IMR-90 (cell line): ENCODE measurements at regions not wholly inside any gene's neighbourhood (a gene's known extent, or its start where the extent isn't known, plus 50 kb on each side); places are given as distances from the start of the nearest gene placed in this dataset.

Experiments used
- ATAC-seq: fragments of 200-7000 bp; cut with Tn5 transposase; 2 replicates; pipeline ENCODE4 v1.9.1; 2020; ENCODE audit warnings: low read depth, mild to moderate bottlenecking, moderate library complexity
- BruUV-seq: library from RNA; stranded (reverse); fragments of 400-500 nt; replicated peaks from 2 replicates; lab custom pipeline; 2021; lab: Mats Ljungman, UMichigan
- CTCF ChIA-PET: fragments of 300-600 bp; formaldehyde crosslinking; extraction: SDS; loops from one replicate; lab custom pipeline; 2021; ENCODE audit warnings: antibody characterized with exemption; lab: Yijun Ruan, JAX
- POLR2A ChIA-PET: fragments of 300-600 bp; sonication (Branson Sonifier 250); formaldehyde crosslinking; loops from one replicate; lab custom pipeline; 2022; ENCODE audit warnings: antibody characterized with exemption; ENCODE audit not compliant: unreplicated experiment; lab: Charles Lee
- DNase-seq: peaks from one replicate; pipeline ENCODE4 v3.0.0; 2013
- H2AFZ ChIP-seq: replicated peaks from 2 replicates; pipeline ENCODE3; 2013; ENCODE audit warnings: low read length, mild to moderate bottlenecking; ENCODE audit not compliant: poor library complexity
- H2AK5ac ChIP-seq: 2 replicates; pipeline ENCODE4 v1.6.1; 2013; ENCODE audit warnings: low read depth, low read length, inconsistent platforms
- H2AK9ac ChIP-seq: replicated peaks from 2 replicates; pipeline ENCODE3; 2013; ENCODE audit warnings: mild to moderate bottlenecking, low read depth, low read length, moderate library complexity; ENCODE audit not compliant: poor library complexity
- H2BK120ac ChIP-seq: 2 replicates; pipeline ENCODE4 v1.6.1; 2013; ENCODE audit warnings: low read depth, low read length, inconsistent platforms
- H2BK15ac ChIP-seq: 3 replicates; pipeline ENCODE4 v1.6.1; 2013; ENCODE audit warnings: low read depth, low read length, inconsistent platforms
- H2BK20ac ChIP-seq: 2 replicates; pipeline ENCODE4 v1.6.1; 2013; ENCODE audit warnings: low read depth, mild to moderate bottlenecking, inconsistent platforms, low read length, moderate library complexity
- H2BK5ac ChIP-seq: 2 replicates; pipeline ENCODE4 v1.6.1; 2013; ENCODE audit warnings: mild to moderate bottlenecking, low read depth, low read length, inconsistent platforms; ENCODE audit not compliant: poor library complexity, severe bottlenecking
- H3K14ac ChIP-seq: replicated peaks from 2 replicates; pipeline ENCODE4 v1.6.1; 2013; ENCODE audit warnings: low read depth, low read length, inconsistent platforms
- H3K18ac ChIP-seq: 2 replicates; pipeline ENCODE4 v1.6.1; 2013; ENCODE audit warnings: low read depth, low read length, control low read depth
- H3K23ac ChIP-seq: 2 replicates; pipeline ENCODE4 v1.6.1; 2013; ENCODE audit warnings: low read depth, low read length, inconsistent platforms
- H3K27ac ChIP-seq: 2 replicates; pipeline ENCODE4 v1.5.1; 2013; ENCODE audit warnings: mild to moderate bottlenecking, control low read depth, low read length; ENCODE audit not compliant: insufficient read depth
- H3K27me3 ChIP-seq: 2 replicates; pipeline ENCODE4 v1.6.1; 2013; ENCODE audit warnings: low read length; ENCODE audit not compliant: control insufficient read depth, insufficient read depth
- H3K36me3 ChIP-seq: 2 replicates; pipeline ENCODE4 v1.6.1; 2013; ENCODE audit warnings: low read length, mixed read lengths; ENCODE audit not compliant: control insufficient read depth, insufficient read depth
- H3K4ac ChIP-seq: 2 replicates; pipeline ENCODE4 v1.6.1; 2013; ENCODE audit warnings: low read depth, low read length, inconsistent platforms
- H3K4me1 ChIP-seq: 2 replicates; pipeline ENCODE4 v1.6.1; 2013; ENCODE audit warnings: low read length, mixed read lengths; ENCODE audit not compliant: control insufficient read depth, insufficient read depth
- H3K4me2 ChIP-seq: 2 replicates; pipeline ENCODE4 v1.6.1; 2013; ENCODE audit warnings: low read depth, mild to moderate bottlenecking, control low read depth, low read length, moderate library complexity
- H3K4me3 ChIP-seq: 2 replicates; pipeline ENCODE4 v1.5.1; 2013; ENCODE audit warnings: low read depth, mild to moderate bottlenecking, control low read depth, low read length, moderate library complexity; ENCODE audit not compliant: insufficient read depth
- H3K56ac ChIP-seq: 2 replicates; pipeline ENCODE4 v1.6.1; 2013; ENCODE audit warnings: low read length, inconsistent platforms; ENCODE audit not compliant: insufficient read depth; ENCODE audit errors: extremely low read depth
- H3K79me1 ChIP-seq, 2 experiments: 2 replicates each; pipeline ENCODE4 v1.6.1; 2013; ENCODE audit warnings: low read length in 2 of 2, inconsistent platforms in 1 of 2, low read depth in 1 of 2
- H3K9ac ChIP-seq: 2 replicates; pipeline ENCODE4 v1.6.1; 2013; ENCODE audit warnings: low read depth, low read length, control low read depth
- H3K9me1 ChIP-seq: 2 replicates; pipeline ENCODE4 v1.6.1; 2013; ENCODE audit warnings: low read length, inconsistent platforms; ENCODE audit not compliant: insufficient read depth
- H3K9me3 ChIP-seq: 2 replicates; pipeline ENCODE4 v1.6.1; 2013; ENCODE audit warnings: low read length; ENCODE audit not compliant: control insufficient read depth, insufficient read depth
- H4K20me1 ChIP-seq: 2 replicates; pipeline ENCODE4 v1.6.1; 2013; ENCODE audit warnings: low read length, inconsistent platforms; ENCODE audit not compliant: insufficient read depth
- H4K5ac ChIP-seq: 2 replicates; pipeline ENCODE4 v1.6.1; 2013; ENCODE audit warnings: mild to moderate bottlenecking, low read depth, low read length, control low read depth
- H4K8ac ChIP-seq, 2 experiments: 2 replicates each; pipeline ENCODE4 v1.6.1; 2013; ENCODE audit warnings: low read depth in 2 of 2, low read length in 2 of 2, control low read depth in 1 of 2, inconsistent platforms in 1 of 2
- H4K91ac ChIP-seq: 2 replicates; pipeline ENCODE4 v1.6.1; 2013; ENCODE audit warnings: low read depth, low read length, inconsistent platforms; ENCODE audit not compliant: insufficient read depth
- BHLHE40 ChIP-seq: fragments of 150-350 bp; IDR thresholded peaks from 2 replicates; pipeline ENCODE4 v1.6.1; 2016; ENCODE audit warnings: mild to moderate bottlenecking, low read depth, low read length
- CEBPB ChIP-seq: IDR thresholded peaks from 2 replicates; pipeline ENCODE4 v1.6.1; 2012; ENCODE audit warnings: low read depth, low read length, improper control_type of control experiment
- CHD1 ChIP-seq: IDR thresholded peaks from 2 replicates; pipeline ENCODE4 v1.6.1; 2012; ENCODE audit warnings: low read depth, low read length, improper control_type of control experiment
- ELK1 ChIP-seq: fragments of 150-350 bp; IDR thresholded peaks from 2 replicates; pipeline ENCODE4 v1.6.1; 2016; ENCODE audit warnings: low read depth, mild to moderate bottlenecking, low read length, moderate library complexity, borderline replicate concordance
- FOS ChIP-seq: fragments of 150-350 bp; IDR thresholded peaks from 2 replicates; pipeline ENCODE4 v1.6.1; 2016; ENCODE audit warnings: low read depth, low read length
- MAFK ChIP-seq: IDR thresholded peaks from 2 replicates; pipeline ENCODE4 v1.6.1; 2012; ENCODE audit warnings: low read depth, low read length, improper control_type of control experiment
- MAZ ChIP-seq: IDR thresholded peaks from 2 replicates; pipeline ENCODE4 v1.6.1; 2012; ENCODE audit warnings: low read depth, mild to moderate bottlenecking, low read length, improper control_type of control experiment, moderate library complexity, borderline replicate concordance
- MXI1 ChIP-seq: IDR thresholded peaks from 2 replicates; pipeline ENCODE4 v1.6.1; 2012; ENCODE audit warnings: low read depth, mild to moderate bottlenecking, low read length, moderate library complexity, borderline replicate concordance
- NFE2L2 ChIP-seq: fragments of 150-350 bp; IDR thresholded peaks from 2 replicates; pipeline ENCODE4 v1.6.1; 2016; ENCODE audit warnings: low read depth, mild to moderate bottlenecking, low read length
- POLR2A ChIP-seq: IDR thresholded peaks from 2 replicates; pipeline ENCODE4 v1.6.1; 2012; ENCODE audit warnings: mild to moderate bottlenecking, low read depth, low read length
- RAD21 ChIP-seq: IDR thresholded peaks from 2 replicates; pipeline ENCODE4 v1.6.1; 2012; ENCODE audit warnings: low read length, improper control_type of control experiment
- RCOR1 ChIP-seq: IDR thresholded peaks from 2 replicates; pipeline ENCODE4 v1.6.1; 2012; ENCODE audit warnings: mild to moderate bottlenecking, low read length, improper control_type of control experiment; ENCODE audit not compliant: insufficient replicate concordance
- RFX5 ChIP-seq: IDR thresholded peaks from 2 replicates; pipeline ENCODE4 v1.8.0; 2012; ENCODE audit warnings: low read depth, mild to moderate bottlenecking, low read length, moderate library complexity
- SMC3 ChIP-seq: fragments of 150-350 bp; IDR thresholded peaks from 2 replicates; pipeline ENCODE4 v1.6.1; 2016; ENCODE audit warnings: low read depth, mild to moderate bottlenecking, antibody characterized with exemption, low read length, moderate library complexity
- WGBS, 2 experiments: methylation state at CpG; one replicate each; pipeline versions ENCODE4 v1.1.5 to v1.1.7; 2013; ENCODE audit warnings: missing lambda C conversion rate in 2 of 2; ENCODE audit not compliant: insufficient read length in 1 of 2; ENCODE audit errors: extremely low coverage in 2 of 2; 5-methylcytosine and 5-hydroxymethylcytosine counted together
- dilution Hi-C: fragments of 300-500 bp; cut with HindIII; formaldehyde crosslinking; loops from one replicate; pipeline ENCODE4 v1.14.3; 2018; ENCODE audit warnings: low sequenced_read_pairs; ENCODE audit not compliant: unreplicated experiment
- in situ Hi-C: fragments of 300-500 bp; cut with MboI; formaldehyde crosslinking; loops from 3 replicates; pipeline ENCODE4 v1.14.3; 2019; ENCODE audit warnings: low sequenced_read_pairs, inconsistent platforms, mixed read lengths
- intact Hi-C: fragments of 100-400 bp; cut with micrococcal nuclease; formaldehyde crosslinking; loops from 2 replicates; pipeline ENCODE4 v1.10.0; 2022
- TF ChIP-seq, protein P1 (sequence below): fragments of 150-350 bp; IDR thresholded peaks from 2 replicates; pipeline ENCODE4 v1.6.1; 2017; ENCODE audit warnings: mild to moderate bottlenecking, antibody characterized with exemption, low read length, low read depth
- TF ChIP-seq, protein P2 (sequence below): conservative IDR thresholded peaks from 2 replicates; pipeline ENCODE4 v1.5.1; 2012; ENCODE audit warnings: mild to moderate bottlenecking, low read depth, low read length, improper control_type of control experiment

DNA sequence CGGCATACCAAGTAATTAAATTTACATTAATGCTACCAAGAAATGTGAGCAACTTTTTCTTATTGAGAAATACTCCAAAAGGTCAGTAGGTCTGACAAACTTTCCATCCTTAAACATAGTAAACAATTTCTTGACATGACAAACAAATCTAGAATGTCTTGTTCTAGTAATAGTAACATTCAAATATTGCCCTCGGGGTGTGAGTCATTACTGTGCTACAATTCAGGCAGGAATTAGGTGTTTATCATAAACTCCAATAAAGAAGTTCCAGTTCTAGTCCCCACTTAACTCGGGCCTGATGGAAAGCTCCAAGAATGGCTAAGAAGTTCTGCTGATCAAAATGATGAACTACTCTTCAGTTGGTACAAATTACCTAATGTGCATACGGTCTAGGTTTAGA, 235.6 kb upstream of the TUSC1 start:
- H3K27ac ChIP-seq = no peak overlapping the region
- H3K4me3 ChIP-seq = no peak overlapping the region
- no peaks in the 10 kb centered on the region for H4K20me1 ChIP-seq
- H2AK9ac ChIP-seq = no peak overlapping the region
- no peak overlapping the region for H2BK120ac ChIP-seq
- H3K23ac ChIP-seq = no peak overlapping the region
- H2BK15ac ChIP-seq = no peak overlapping the region
- DNase-seq (no peak), ATAC-seq (no peak)
- no peaks in the 10 kb centered on the region for H3K79me1 ChIP-seq
- no peak overlapping the region for H4K91ac ChIP-seq
- no peak overlapping the region for H3K4ac ChIP-seq
- no peaks in the 10 kb centered on the region for H3K27me3 ChIP-seq
- H2BK20ac ChIP-seq = no peak overlapping the region
- intact Hi-C loops = no loop called here
- no peak overlapping the region for H2BK5ac ChIP-seq
- dilution Hi-C loops = no loop called here
- H4K5ac ChIP-seq = no peak overlapping the region
- no peak overlapping the region for H3K9ac ChIP-seq
- in situ Hi-C loops = no loop called here
- POLR2A ChIA-PET = no interaction called here
- no peaks in the 10 kb centered on the region for H3K9me3 ChIP-seq
- H3K14ac ChIP-seq = no peak overlapping the region
- H4K8ac ChIP-seq = no peak overlapping the region
- H3K4me1 ChIP-seq = no peaks in the 10 kb centered on the region
- no peak overlapping the region for H2AFZ ChIP-seq
- no TSS peak for BruUV-seq
- H3K4me2 ChIP-seq = no peak overlapping the region
- H2AK5ac ChIP-seq = no peak overlapping the region
- CTCF ChIA-PET = no interaction called here
- H3K56ac ChIP-seq = no peak overlapping the region
- no CpG with 5 or more reads among the region's 4 CpGs for WGBS, 2 experiments
- TF ChIP-seq RFX5 (no peak), RCOR1 (no peak), MAZ (no peak), POLR2A (no peak), SMC3 (no peak), FOS (no peak), BHLHE40 (no peak), MXI1 (no peak), NFE2L2 (no peak), ELK1 (no peak), CHD1 (no peak), MAFK (no peak), CEBPB (no peak), RAD21 (no peak)
- TF ChIP-seq, protein P1, sequence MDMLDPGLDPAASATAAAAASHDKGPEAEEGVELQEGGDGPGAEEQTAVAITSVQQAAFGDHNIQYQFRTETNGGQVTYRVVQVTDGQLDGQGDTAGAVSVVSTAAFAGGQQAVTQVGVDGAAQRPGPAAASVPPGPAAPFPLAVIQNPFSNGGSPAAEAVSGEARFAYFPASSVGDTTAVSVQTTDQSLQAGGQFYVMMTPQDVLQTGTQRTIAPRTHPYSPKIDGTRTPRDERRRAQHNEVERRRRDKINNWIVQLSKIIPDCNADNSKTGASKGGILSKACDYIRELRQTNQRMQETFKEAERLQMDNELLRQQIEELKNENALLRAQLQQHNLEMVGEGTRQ = no peak
- TF ChIP-seq, protein P2, sequence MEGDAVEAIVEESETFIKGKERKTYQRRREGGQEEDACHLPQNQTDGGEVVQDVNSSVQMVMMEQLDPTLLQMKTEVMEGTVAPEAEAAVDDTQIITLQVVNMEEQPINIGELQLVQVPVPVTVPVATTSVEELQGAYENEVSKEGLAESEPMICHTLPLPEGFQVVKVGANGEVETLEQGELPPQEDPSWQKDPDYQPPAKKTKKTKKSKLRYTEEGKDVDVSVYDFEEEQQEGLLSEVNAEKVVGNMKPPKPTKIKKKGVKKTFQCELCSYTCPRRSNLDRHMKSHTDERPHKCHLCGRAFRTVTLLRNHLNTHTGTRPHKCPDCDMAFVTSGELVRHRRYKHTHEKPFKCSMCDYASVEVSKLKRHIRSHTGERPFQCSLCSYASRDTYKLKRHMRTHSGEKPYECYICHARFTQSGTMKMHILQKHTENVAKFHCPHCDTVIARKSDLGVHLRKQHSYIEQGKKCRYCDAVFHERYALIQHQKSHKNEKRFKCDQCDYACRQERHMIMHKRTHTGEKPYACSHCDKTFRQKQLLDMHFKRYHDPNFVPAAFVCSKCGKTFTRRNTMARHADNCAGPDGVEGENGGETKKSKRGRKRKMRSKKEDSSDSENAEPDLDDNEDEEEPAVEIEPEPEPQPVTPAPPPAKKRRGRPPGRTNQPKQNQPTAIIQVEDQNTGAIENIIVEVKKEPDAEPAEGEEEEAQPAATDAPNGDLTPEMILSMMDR = no peak
- no peaks in the 10 kb centered on the region for H3K36me3 ChIP-seq
- H3K18ac ChIP-seq = no peak overlapping the region
- H3K9me1 ChIP-seq = no peaks in the 10 kb centered on the region
